ENCODE measurements at regions not wholly inside any gene's neighbourhood (a gene's known extent, or its start where the extent isn't known, plus 50 kb on each side); places are given as distances from the start of the nearest gene placed in this dataset.
A peak's percentile ranks its signal among the peaks of the same experiment; 100 is the strongest.

DNA sequence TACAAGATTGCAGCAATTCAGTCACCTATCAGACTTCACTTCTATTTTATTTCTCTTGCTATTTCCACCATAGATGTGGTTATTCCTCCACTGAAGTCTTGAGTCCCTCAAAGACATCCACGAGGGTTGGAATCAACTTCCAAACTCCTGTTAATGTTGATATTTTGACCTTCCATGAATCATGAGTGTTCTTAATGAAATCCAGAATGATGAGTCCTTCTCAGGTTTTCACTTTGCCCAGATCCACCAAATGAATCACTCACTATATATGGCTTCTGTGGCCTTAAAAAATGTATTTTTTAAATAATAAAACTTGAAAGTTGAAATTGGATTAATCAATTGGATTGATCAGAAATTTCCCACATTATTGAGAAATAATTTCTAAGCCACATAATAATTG lies 1821.0 kb downstream of the EFNA5 start:
- Histone ChIP-seq H3K4me3 (ENCODE audit: low read depth in 2 of 2, low read length in 1 of 2) (no peak overlapping the region), H3K36me3 (replicated peaks in 1 of 2; ENCODE audit: control insufficient read depth in 1 of 2, insufficient read depth in 2 of 2, low read length in 1 of 2) (no peaks in the 10 kb centered on the region), H3K4me2 (no peak overlapping the region), H3K27me3 (ENCODE audit: insufficient read depth) (no peaks in the 10 kb centered on the region), H3K9ac (no peak overlapping the region), H3K4me1 (ENCODE audit: control insufficient read depth in 1 of 2, insufficient read depth in 2 of 2, low read depth in 1 of 2, low read length in 1 of 2) (no peaks in the 10 kb centered on the region; a peak in 1 of 4 replicates), H3K9me2 (no peaks in the 10 kb centered on the region), H4K20me1 (ENCODE audit: insufficient read depth) (no peaks in the 10 kb centered on the region), H3F3A (replicated peaks; ENCODE audit: insufficient read depth) (no peaks in the 10 kb centered on the region), H3K27ac (ENCODE audit: low read depth in 2 of 2, low read length in 1 of 2) (no peak overlapping the region), H3K79me2 (ENCODE audit: insufficient read depth) (no peaks in the 10 kb centered on the region), H3K9me3 (no peaks in the 10 kb centered on the region), H2AFZ (ENCODE audit: low read depth) (0 out of 2 replicates have a peak overlapping the region, but pooled peaks have one; percentile 63)
- DNase-seq = no peak
- peak; percentile 38; the same call in 1 of the 2 replicates for TF ChIP-seq TCF12 (IDR thresholded peaks at IDR 0.05)
- 0 out of 2 replicates have a peak, but pooled peaks have one; percentile 7 for TF ChIP-seq JUND (IDR thresholded peaks at IDR 0.05)
- TF ChIP-seq, protein P1, sequence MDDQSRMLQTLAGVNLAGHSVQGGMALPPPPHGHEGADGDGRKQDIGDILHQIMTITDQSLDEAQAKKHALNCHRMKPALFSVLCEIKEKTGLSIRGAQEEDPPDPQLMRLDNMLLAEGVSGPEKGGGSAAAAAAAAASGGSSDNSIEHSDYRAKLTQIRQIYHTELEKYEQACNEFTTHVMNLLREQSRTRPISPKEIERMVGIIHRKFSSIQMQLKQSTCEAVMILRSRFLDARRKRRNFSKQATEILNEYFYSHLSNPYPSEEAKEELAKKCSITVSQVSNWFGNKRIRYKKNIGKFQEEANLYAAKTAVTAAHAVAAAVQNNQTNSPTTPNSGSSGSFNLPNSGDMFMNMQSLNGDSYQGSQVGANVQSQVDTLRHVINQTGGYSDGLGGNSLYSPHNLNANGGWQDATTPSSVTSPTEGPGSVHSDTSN (IDR thresholded peaks at IDR 0.05) = no peak
- ChIA-PET CTCF (interaction anchor here (0.6 kb wide), 1 partner anchor 1721 kb away, joined by 3 read pairs; no protein-coding TSS in a partner anchor), POLR2A (no interaction called here)
- 29% methylated on average over 1 of the region's 1 CpG for WGBS (ENCODE audit: low lambda C conversion rate)

DNA sequence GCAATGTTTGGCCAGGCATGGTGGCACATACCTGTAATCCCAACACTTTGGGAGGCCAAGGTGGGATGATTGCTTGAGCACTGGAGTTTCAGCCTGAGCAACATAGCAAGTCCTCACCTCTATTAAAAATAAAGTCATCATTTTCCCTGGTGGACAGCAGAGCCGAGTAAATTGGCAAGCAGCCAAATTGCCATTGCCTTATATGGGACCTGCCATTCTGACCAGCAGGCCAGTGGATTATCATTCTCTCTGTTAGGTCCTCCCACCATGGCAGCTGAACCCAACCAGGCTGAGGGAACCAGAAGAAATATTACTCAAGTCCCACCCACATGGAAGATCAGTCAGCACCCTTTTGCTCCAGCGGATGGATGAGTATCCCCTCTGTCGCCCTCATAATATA lies 1829.9 kb downstream of the EFNA5 start:
- no peaks in the 10 kb centered on the region for H3F3A ChIP-seq (replicated peaks; ENCODE audit: insufficient read depth)
- no peaks in the 10 kb centered on the region for H3K9me2 ChIP-seq
- POLR2A ChIA-PET = no interaction called here
- WGBS (ENCODE audit: low lambda C conversion rate) = 69% methylated on average over 3 of the region's 3 CpGs
- H3K9ac ChIP-seq = no peak overlapping the region
- H2AFZ ChIP-seq (ENCODE audit: low read depth) = no peak overlapping the region
- H3K9me3 ChIP-seq = no peaks in the 10 kb centered on the region
- H3K4me3 ChIP-seq (ENCODE audit: low read depth in 2 of 2, low read length in 1 of 2) = no peak overlapping the region
- no peak overlapping the region for H3K4me2 ChIP-seq
- H3K27ac ChIP-seq (ENCODE audit: low read depth in 2 of 2, low read length in 1 of 2) = no peak overlapping the region
- no peak for DNase-seq
- no peaks in the 10 kb centered on the region for H4K20me1 ChIP-seq (ENCODE audit: insufficient read depth)
- H3K36me3 ChIP-seq (replicated peaks in 1 of 2; ENCODE audit: control insufficient read depth in 1 of 2, insufficient read depth in 2 of 2, low read length in 1 of 2) = no peaks in the 10 kb centered on the region
- CTCF ChIA-PET = no interaction called here
- no peaks in the 10 kb centered on the region; a peak in 1 of 4 replicates for H3K4me1 ChIP-seq (ENCODE audit: control insufficient read depth in 1 of 2, insufficient read depth in 2 of 2, low read depth in 1 of 2, low read length in 1 of 2)
- TF ChIP-seq RAD21 (IDR thresholded peaks at IDR 0.05; ENCODE audit: low read length) (no peak), NFIC (IDR thresholded peaks at IDR 0.05; ENCODE audit: borderline replicate concordance) (peak; percentile 35; the same call in 1 of the 2 replicates), TEAD4 (IDR thresholded peaks at IDR 0.05; ENCODE audit: borderline replicate concordance, insufficient read depth) (no peak), POLR2AphosphoS5 (IDR thresholded peaks at IDR 0.05; ENCODE audit: low read depth, low read length) (no peak), FOSL2 (IDR thresholded peaks at IDR 0.05; ENCODE audit: borderline replicate concordance, low read depth) (no peak), SIN3A (IDR thresholded peaks at IDR 0.05; ENCODE audit: borderline replicate concordance, low read depth, low read length) (no peak)
- H3K79me2 ChIP-seq (ENCODE audit: insufficient read depth) = no peaks in the 10 kb centered on the region
- no peaks in the 10 kb centered on the region for H3K27me3 ChIP-seq (ENCODE audit: insufficient read depth)

DNA sequence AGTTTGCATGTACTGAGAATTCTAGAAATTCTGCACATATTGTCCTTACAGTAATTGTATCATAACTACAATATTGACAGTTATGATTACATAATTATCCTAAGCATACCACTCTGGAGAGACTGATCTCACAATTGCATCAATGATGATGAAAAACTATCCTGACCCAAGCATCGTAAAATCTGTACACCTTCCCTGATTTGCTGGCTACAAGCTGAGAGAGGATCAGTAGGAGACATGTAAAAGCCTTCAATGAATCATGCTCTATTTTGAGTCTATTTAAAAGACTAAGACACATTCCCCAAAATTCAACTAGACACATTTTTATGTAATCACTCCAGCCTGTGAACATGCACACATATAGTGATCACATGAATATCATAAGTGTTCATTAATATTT lies 1833.8 kb downstream of the EFNA5 start:
- H2AFZ ChIP-seq (ENCODE audit: low read depth) = no peak overlapping the region
- no peak overlapping the region for H3K4me2 ChIP-seq
- no peaks in the 10 kb centered on the region for H3K9me3 ChIP-seq
- H3K9me2 ChIP-seq = no peaks in the 10 kb centered on the region
- DNase-seq = no peak
- no peaks in the 10 kb centered on the region; a peak in 1 of 4 replicates for H3K4me1 ChIP-seq (ENCODE audit: control insufficient read depth in 1 of 2, insufficient read depth in 2 of 2, low read depth in 1 of 2, low read length in 1 of 2)
- WGBS (ENCODE audit: low lambda C conversion rate) = 82% methylated on average over 1 of the region's 1 CpG
- H3K9ac ChIP-seq = no peak overlapping the region
- no peaks in the 10 kb centered on the region for H3F3A ChIP-seq (replicated peaks; ENCODE audit: insufficient read depth)
- POLR2A ChIA-PET = no interaction called here
- H3K4me3 ChIP-seq (ENCODE audit: low read depth in 2 of 2, low read length in 1 of 2) = no peak overlapping the region
- no peaks in the 10 kb centered on the region for H3K79me2 ChIP-seq (ENCODE audit: insufficient read depth)
- CTCF ChIA-PET = no interaction called here
- TF ChIP-seq ELF1 (IDR thresholded peaks at IDR 0.05) (no peak), EZH2phosphoT487 (IDR thresholded peaks at IDR 0.05; ENCODE audit: borderline replicate concordance, low read depth) (no peak), SIN3A (IDR thresholded peaks at IDR 0.05; ENCODE audit: borderline replicate concordance, low read depth, low read length) (no peak), SMC3 (IDR thresholded peaks at IDR 0.05; ENCODE audit: low read depth, low read length) (no peak), NRF1 (IDR thresholded peaks at IDR 0.05; ENCODE audit: low read depth, low read length) (no peak), TAF1 (IDR thresholded peaks at IDR 0.05; ENCODE audit: borderline replicate concordance, low read depth, low read length) (no peak), YY1 (IDR thresholded peaks at IDR 0.05; ENCODE audit: low read depth) (no peak), GABPA (IDR thresholded peaks at IDR 0.05; ENCODE audit: low read depth) (no peak), EP300 (IDR thresholded peaks at IDR 0.05; ENCODE audit: borderline replicate concordance in 1 of 2, low read depth in 1 of 2, low read length in 1 of 2) (no peak), POLR2AphosphoS5 (IDR thresholded peaks at IDR 0.05; ENCODE audit: low read depth, low read length) (no peak), TCF12 (IDR thresholded peaks at IDR 0.05) (no peak), FOXM1 (IDR thresholded peaks at IDR 0.05; ENCODE audit: low read depth) (no peak), MEF2A (IDR thresholded peaks at IDR 0.05; ENCODE audit: borderline replicate concordance, low read depth) (no peak)
- TF ChIP-seq, protein P2, sequence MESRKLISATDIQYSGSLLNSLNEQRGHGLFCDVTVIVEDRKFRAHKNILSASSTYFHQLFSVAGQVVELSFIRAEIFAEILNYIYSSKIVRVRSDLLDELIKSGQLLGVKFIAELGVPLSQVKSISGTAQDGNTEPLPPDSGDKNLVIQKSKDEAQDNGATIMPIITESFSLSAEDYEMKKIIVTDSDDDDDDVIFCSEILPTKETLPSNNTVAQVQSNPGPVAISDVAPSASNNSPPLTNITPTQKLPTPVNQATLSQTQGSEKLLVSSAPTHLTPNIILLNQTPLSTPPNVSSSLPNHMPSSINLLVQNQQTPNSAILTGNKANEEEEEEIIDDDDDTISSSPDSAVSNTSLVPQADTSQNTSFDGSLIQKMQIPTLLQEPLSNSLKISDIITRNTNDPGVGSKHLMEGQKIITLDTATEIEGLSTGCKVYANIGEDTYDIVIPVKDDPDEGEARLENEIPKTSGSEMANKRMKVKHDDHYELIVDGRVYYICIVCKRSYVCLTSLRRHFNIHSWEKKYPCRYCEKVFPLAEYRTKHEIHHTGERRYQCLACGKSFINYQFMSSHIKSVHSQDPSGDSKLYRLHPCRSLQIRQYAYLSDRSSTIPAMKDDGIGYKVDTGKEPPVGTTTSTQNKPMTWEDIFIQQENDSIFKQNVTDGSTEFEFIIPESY (IDR thresholded peaks at IDR 0.05; ENCODE audit: borderline replicate concordance, low read depth) = no peak
- H3K36me3 ChIP-seq (replicated peaks in 1 of 2; ENCODE audit: control insufficient read depth in 1 of 2, insufficient read depth in 2 of 2, low read length in 1 of 2) = no peaks in the 10 kb centered on the region
- H3K27me3 ChIP-seq (ENCODE audit: insufficient read depth) = no peaks in the 10 kb centered on the region
- no peak overlapping the region for H3K27ac ChIP-seq (ENCODE audit: low read depth in 2 of 2, low read length in 1 of 2)
- no peaks in the 10 kb centered on the region for H4K20me1 ChIP-seq (ENCODE audit: insufficient read depth)
